ENCODE measurements at regions not wholly inside any gene's neighbourhood (a gene's known extent, or its start where the extent isn't known, plus 50 kb on each side); places are given as distances from the start of the nearest gene placed in this dataset.
"Not testable (repeated sequence)": the region's sequence is repeated elsewhere in the genome, so short reads cannot be mapped to it uniquely, and the experiment has no call there.

GRCh38 chr16:21535201-21535600, 64.2 kb upstream of the METTL9 start:
- not testable (repeated sequence) for DNase-seq

GRCh38 chr16:21536740-21537139, 62.6 kb upstream of the METTL9 start:
- DNase-seq, result not testable (repeated sequence)

GRCh38 chr16:21537598-21537997, 61.8 kb upstream of the METTL9 start:
- DNase-seq, result not testable (repeated sequence)

DNA sequence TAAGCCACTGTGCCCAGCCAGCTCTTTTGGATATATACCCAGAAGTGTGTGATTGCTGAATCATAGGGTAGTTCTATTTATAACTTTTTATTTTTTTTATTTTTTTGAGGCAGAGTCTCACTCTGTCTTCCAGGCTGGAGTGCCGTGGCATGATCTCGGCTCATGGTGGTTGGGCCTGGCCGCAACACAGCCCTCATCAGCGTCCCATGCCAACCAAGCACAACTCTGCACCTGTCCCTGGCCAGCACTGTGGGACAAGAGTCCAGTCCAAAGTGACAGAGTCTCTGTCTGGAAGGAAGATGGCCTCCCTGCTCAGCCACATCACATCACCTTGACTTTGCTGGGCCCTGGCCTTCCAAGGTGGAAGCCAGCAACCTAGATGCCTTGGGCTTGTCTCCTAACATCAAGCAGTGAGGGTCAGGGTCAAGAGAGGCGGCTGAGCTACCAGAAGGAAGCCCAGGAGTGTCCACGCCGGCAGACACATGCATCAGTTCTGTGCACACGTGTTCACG, 60.2 kb upstream of the METTL9 start:
- DNase-seq, result not testable (repeated sequence)

DNA sequence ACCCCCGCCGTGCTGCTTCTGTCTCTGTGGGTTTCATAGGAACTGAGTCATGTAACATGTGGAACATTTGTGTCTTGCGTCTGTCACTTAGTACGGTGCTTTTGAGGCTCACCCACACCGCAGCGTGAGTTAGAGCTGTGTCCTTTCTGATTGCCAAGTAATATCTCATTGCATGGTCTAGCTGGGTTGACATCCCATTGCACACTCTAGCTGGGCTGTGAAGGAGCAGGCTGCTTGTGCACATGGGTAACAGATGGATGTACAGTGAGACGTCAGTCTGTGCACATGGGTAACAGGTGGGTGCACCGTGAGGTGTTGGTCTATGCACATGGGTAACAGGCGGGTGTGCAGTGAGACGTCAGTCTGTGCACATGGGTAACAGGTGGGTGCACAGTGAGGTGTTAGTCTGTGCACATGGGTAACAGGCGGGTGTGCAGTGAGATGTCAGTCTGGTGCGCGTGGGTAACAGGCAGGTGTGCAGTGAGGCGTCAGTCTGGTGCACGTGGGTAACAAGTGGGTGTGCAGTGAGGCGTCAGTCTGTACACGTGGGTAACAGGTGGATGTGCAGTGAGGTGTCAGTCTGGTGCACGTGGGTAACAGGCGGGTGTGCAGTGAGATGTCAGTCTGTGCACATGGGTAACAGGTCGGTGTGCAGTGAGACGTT, 58.5 kb upstream of the METTL9 start:
- DNase-seq, result not testable (repeated sequence)

DNA sequence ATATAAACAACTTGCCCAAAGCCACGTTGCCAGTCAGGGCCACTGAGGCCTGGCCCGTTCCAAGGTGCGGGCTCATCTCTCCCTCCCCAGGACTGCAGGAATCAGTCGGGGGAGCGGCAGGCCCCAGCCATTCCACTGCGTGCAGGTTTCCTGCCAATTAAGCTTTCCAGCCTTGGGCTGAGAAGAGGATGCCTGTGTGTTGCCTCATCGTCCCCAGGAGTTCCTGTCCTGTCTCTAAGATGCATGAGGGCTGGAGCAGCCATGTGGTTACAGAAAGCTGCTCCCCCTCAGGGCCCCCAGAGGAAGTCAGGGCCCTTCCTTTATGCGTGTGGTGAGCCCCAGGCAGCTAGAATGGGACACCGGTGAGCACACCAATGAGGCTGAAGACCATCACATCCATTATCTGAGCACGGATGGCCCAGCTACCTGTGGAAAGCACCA, 57.7 kb upstream of the METTL9 start:
- DNase-seq, result not testable (repeated sequence)

DNA sequence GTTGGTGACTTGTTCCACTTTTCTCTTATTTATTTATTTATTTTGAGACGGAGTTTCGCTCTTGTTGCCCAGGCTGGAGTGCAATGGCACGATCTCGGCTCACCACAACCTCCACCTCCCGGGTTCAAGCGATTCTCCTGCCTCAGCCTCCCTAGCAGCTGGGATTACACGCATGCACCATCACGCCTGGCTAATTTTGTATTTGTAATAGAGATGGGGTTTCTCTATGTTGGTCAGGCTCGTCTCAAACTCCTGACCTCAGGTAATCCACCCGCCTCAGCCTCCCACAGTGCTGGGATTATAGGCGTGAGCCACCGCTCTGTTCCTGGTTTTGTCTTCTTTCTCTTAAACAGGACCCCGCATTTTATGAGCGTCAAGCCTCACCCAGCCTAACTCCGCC, 57.3 kb upstream of the METTL9 start:
- DNase-seq, result not testable (repeated sequence)

- not testable (repeated sequence) for DNase-seq
Observed at GRCh38 chr16:21542491-21543124, 56.8 kb upstream of the METTL9 start.

- not testable (repeated sequence) for DNase-seq
Observed at GRCh38 chr16:21543151-21543836, 56.1 kb upstream of the METTL9 start.

GRCh38 chr16:21545664-21546326, 53.6 kb upstream of the METTL9 start:
- DNase-seq, result not testable (repeated sequence)

DNA sequence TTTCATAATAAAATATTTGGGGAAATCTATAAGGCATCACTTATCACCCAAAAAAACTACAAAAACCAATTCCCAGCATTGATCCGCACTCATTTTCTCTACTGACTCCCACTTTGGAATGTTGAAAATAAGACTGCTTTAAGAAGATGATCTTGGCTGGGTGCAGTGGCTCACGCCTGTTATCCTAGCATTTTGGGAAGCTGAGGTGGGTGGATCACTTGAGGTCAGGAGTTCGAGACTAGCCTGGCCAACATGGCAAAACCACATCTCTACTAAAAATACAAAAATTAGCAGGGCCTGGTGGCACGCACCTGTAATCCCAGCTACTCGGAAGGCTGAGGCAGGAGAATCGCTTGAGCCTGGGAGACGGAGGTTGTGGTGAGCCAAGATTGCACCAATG, 50.0 kb upstream of the METTL9 start:
- DNase-seq, result not testable (repeated sequence)
